ENCODE measurements at regions not wholly inside any gene's neighbourhood (a gene's known extent, or its start where the extent isn't known, plus 50 kb on each side); places are given as distances from the start of the nearest gene placed in this dataset.

DNA sequence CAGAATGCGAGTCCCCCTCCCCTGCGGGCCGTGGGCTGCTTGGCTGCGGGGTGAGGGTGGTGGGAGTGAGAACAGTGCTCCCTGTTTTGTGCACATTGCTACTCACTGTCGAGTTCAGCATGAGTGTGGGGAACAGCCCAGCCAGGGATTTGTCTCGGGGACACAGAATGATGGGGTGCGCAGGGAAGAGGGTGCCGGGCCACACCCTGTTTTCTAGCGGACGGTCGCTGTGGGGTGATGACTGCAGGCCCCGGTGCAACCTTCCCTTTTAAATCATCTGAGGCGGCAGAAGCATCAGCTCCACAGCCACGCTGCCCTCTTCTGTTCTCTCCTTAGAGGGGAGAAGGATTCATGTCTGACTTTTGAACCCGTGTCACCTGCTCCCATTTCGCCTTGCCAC lies 1051.2 kb downstream of the TBC1D22A start:
- no peak for TF ChIP-seq EZH2 (IDR thresholded peaks at IDR 0.05; ENCODE audit: insufficient read depth, poor library complexity, severe bottlenecking)
- TF ChIP-seq EZH2phosphoT487 (IDR thresholded peaks at IDR 0.05; ENCODE audit: insufficient read depth, low read depth): no peak
